ENCODE measurements at regions not wholly inside any gene's neighbourhood (a gene's known extent, or its start where the extent isn't known, plus 50 kb on each side); places are given as distances from the start of the nearest gene placed in this dataset.

DNA sequence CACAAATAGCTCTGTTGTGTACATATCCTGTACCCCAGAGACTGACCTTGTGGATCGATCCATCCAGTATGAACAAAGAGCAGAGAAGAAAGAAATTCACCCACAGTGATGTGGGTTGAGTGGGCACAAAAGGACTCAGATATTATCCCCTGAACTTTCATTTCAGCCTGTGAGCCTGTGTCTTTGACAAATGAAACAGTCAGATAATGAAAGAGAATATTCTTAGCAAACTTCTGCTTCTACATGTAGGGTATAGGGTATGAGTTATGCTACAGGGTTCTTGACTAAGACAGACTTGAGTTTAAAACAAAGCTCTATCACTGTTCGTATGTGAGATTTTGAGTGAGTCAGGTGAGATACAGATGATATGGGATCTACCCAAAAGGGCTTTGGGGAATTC is 359.7 kb downstream of the MAFB start:
- in situ Hi-C loops (cut with HindIII; ENCODE audit: low sequenced_read_pairs), result no loop called here

GRCh38 chr20:40326784-40327183 is 362.3 kb downstream of the MAFB start:
- in situ Hi-C loops (cut with HindIII; ENCODE audit: low sequenced_read_pairs), result no loop called here

DNA sequence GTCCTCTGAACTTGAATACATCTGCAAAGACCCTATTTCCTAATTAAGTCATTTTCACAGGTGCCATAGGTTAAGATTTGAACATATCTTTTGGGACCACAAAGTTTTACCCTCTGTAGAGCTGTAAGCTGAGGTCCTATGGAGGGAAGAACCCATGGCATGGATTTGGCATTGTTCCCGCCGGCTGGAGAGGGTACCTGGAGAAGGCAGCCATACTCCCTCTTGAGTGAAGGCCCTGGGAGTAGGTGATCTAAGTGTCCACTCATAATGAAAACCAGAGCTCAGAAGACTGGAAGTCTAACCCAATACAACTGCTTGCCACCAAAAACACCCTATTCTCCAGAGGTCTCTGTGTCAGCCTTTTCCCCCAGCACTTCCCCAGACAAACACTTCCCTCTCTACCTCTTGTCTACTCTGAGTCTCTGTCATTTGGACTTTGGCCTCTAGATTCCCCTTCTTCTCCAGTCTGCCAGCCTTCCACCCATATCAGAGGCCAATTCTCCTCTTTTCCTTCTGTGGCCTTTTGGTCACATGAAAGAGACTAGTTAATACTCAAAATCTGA is 363.9 kb downstream of the MAFB start:
- in situ Hi-C loops (cut with HindIII; ENCODE audit: low sequenced_read_pairs), result no loop called here

DNA sequence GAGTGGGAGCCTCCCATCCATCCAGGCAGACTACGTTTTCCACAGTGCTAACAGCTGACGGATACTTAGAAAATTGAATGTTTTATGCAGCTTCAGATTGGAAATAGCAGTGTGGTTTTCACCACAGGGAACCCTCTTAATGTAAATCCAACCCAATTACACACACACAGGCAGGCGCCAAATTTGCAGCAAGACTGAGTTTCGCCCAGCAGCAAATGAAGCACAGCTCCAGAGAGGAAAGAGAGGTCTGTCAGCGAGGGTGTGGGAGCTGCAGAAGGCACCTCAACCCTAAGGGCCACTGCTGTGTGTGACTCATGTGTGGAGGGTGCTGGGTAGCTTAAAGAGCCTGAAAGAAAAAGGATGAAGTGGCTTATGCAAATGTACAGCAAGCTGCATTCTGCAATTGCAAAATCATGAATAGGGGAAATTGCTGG is 365.7 kb downstream of the MAFB start:
- in situ Hi-C loops (cut with HindIII; ENCODE audit: low sequenced_read_pairs), result no loop called here

DNA sequence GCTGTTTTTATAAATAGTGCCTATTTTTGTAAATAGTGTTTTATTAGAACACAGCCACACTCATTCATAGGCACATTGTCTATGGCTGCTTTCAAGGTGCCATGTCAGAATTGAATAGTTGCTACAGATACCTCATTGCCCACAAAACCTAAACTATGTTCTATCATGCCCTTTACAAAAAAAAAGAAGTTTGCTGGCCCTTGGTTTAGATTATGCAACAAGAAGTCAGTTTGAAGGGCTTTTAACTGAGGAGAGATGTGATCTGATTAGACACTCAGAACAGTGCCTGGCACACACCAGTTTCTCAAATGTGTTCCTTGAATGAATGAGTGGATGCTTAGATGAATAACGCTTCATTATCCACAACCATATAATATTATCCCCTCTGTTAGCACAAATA is 366.1 kb downstream of the MAFB start:
- in situ Hi-C loops (cut with HindIII; ENCODE audit: low sequenced_read_pairs), result no loop called here

- in situ Hi-C loops (cut with HindIII; ENCODE audit: low sequenced_read_pairs), result no loop called here
Measured at GRCh38 chr20:40320517-40321011, 368.5 kb downstream of the MAFB start.

GRCh38 chr20:40319741-40320516 is 369.1 kb downstream of the MAFB start:
- in situ Hi-C loops (cut with HindIII; ENCODE audit: low sequenced_read_pairs), result no loop called here

GRCh38 chr20:40319056-40319455 is 370.0 kb downstream of the MAFB start:
- in situ Hi-C loops (cut with HindIII; ENCODE audit: low sequenced_read_pairs), result no loop called here

DNA sequence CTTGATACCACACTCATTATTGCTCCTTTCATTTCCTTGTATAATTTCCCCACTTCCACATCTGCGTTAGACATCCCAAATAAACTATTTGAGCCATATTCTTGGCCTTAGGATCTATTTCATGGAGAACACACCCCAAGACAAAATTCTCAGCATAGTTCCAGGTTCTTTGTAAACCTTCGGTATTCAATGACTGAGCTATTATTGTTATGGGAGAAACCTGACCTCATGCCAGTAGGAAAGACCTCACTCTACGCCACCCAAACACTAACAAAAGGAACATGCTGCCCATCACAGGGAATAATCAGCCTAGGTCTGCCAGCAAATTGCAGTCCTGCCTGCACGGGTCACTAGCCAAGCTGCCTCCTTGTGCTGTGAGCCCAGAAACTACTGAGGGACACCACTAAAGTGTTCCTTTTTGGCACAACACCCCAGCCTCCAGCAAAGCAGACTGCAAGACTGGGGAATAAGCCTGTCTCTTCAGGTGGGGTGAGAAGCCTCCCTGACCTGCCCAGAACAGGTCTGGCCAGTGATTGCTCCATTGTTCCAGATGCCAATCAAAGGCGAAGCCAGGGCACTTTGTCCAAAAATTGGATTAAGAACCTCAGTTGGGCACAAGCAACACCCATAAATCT is 371.8 kb downstream of the MAFB start:
- in situ Hi-C loops (cut with HindIII; ENCODE audit: low sequenced_read_pairs), result no loop called here

- in situ Hi-C loops (cut with HindIII; ENCODE audit: low sequenced_read_pairs), result no loop called here
Measured at GRCh38 chr20:40314278-40314677, 374.8 kb downstream of the MAFB start.

DNA sequence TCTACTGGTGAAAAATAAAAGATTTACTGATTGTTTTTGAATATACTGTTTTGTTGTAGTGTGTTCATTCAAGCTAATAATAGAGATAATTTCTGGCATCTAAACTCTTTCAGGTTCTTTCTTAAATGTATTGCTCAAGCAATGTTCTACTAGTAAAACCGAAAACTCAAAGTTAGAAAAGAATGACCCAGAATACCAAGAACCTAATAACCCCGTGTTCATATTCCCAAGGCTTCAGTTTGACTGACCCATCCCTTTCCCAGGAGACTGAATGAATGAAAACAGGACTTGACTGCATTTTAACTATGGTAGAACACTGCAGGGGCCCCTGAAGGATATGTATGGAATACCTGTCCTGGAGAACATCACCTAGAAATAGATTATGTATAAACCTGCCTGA is 375.3 kb downstream of the MAFB start:
- in situ Hi-C loops (cut with HindIII; ENCODE audit: low sequenced_read_pairs), result no loop called here

- in situ Hi-C loops (cut with HindIII; ENCODE audit: low sequenced_read_pairs), result no loop called here
Measured at GRCh38 chr20:40309731-40310130, 379.3 kb downstream of the MAFB start.

DNA sequence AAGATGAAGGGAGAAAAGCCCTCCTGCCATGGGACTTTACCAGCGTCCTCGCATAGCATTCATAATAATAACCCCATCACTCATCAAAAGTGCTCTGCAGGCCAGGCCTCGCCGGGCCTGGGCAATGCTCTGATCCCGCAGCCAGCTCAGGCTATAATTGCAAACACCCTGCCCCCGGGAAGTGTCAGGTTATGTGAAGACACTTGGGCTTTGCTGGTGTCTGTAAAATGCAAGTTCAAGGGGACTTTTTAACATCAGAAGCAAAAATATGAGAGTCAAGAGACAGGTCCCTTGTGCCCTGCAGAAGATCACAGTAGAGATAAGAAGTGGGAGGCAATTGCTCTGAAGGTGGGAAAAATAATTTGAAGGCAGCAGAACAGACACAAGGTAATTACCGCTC is 381.0 kb downstream of the MAFB start:
- in situ Hi-C loops (cut with HindIII; ENCODE audit: low sequenced_read_pairs), result no loop called here

DNA sequence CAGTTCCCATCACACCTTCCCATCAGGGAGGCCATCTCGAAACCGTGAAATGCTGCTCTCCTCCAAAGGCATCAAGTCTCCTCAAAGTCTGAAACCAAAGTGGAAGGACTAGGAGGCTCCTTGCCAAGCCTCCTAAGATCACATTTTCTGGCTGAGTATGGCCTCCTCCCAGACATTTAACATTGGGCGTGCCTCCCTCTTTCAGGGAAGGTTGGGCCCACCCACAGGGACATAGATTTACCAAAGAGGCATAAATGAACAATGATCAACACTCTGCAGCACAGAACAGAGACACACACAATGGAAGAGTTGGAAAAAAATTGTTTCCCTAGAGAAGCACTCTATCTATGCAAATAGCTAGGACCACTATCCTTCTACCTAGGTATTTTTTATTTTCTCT is 381.8 kb downstream of the MAFB start:
- in situ Hi-C loops (cut with HindIII; ENCODE audit: low sequenced_read_pairs), result no loop called here

DNA sequence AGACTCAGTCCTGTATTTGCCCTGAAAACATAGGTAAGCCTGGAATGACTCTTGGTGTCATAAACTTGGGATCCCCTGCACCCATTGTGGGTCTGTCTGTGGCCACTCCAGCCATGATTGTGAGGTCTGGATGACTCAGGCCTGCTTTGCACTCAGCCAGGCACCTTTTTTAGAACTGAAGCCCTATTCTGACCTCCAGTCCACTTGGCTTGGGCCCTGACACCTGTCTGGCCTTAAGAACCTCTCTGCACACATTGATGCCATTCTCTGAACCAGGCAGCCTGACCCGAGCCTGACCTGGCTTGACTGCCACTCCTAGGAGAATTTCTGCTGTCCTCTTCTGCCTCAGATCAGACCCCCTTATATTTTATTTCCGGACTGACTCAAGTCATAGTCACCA is 383.7 kb downstream of the MAFB start:
- in situ Hi-C loops (cut with HindIII; ENCODE audit: low sequenced_read_pairs), result no loop called here

- in situ Hi-C loops (cut with HindIII; ENCODE audit: low sequenced_read_pairs), result no loop called here
Measured at GRCh38 chr20:40304119-40304613, 384.9 kb downstream of the MAFB start.

- in situ Hi-C loops (cut with HindIII; ENCODE audit: low sequenced_read_pairs), result no loop called here
Measured at GRCh38 chr20:40294747-40295146, 394.3 kb downstream of the MAFB start.

GRCh38 chr20:40294175-40294574 is 394.9 kb downstream of the MAFB start:
- in situ Hi-C loops (cut with HindIII; ENCODE audit: low sequenced_read_pairs), result no loop called here

DNA sequence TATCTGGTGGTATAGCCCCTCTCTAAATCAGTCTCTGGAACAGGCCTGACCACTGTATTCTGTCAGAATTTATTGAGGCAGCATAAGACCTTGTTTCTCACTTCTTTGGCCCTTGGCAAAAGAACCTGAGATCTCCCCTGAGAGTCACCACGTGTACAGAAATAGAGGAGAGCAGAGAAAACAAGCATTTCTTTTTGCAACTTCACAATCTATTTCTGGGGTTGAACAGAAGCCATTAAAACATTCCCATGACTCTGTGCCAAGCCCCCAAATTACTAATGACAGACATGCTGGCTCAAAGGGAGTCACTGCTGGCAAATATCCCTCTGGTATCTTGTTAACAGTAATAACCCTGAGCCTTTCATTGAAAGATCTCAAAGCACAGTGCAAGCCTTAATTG is 395.3 kb downstream of the MAFB start:
- in situ Hi-C loops (cut with HindIII; ENCODE audit: low sequenced_read_pairs), result no loop called here

DNA sequence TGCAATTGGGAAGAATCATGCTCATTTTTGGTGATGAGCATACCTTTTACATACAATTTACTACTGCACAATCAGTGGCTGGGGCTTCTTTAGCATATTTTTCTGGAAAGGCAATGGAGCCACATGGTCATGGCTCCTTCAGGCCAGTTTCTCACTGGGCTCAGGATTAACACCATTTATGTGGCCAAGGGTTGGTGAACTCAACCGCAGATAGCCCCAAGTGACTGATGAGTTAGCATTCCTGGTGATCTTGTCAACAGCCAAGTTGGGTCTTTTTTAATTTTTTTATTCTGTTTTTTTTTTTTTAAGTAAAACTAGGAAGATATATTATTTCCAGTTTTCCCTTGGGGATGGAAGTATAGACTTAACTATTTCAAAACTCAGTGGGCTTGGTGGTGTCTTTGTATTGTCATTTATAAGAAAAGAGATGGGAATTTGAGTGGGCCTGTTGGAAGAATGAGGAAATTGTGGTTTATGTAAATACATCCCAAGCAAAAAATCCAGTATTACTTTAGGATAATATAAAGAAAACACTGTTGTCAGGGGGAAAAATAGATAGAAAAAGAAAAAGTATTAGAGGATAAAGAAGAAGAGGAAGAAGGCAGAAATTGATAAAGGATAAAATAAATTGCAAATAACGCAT is 397.4 kb downstream of the MAFB start:
- in situ Hi-C loops (cut with HindIII; ENCODE audit: low sequenced_read_pairs), result no loop called here

DNA sequence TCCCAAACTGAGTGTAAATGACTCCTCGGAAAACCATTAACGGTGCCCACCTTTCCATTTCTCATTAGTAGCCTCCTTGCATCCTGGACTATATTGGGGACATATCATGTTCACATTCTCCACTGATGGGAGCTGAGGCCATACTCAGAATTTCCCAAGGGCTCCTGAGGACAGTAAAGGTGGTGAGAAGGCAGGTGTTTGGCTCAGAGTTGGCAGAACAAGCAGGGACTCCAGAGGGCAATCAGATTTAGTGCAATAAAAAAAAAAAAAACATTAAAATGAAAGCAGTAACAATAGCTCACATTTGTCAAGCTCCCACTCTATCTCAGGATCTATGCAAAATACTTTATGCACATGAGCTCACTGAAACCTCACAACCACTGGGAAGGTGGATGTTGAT is 401.4 kb downstream of the MAFB start:
- in situ Hi-C loops (cut with HindIII; ENCODE audit: low sequenced_read_pairs), result no loop called here

Data from DLD1 (cell line).